Right kidney (tissue), 1 donor: ENCODE measurements at regions not wholly inside any gene's neighbourhood (a gene's known extent, or its start where the extent isn't known, plus 50 kb on each side); places are given as distances from the start of the nearest gene placed in this dataset.
A peak's percentile ranks its signal among the peaks of the same experiment; 100 is the strongest.

Experiments
- DNase-seq: peaks from one replicate; pipeline ENCODE4 v3.0.0-alpha.2; 2016

DNA sequence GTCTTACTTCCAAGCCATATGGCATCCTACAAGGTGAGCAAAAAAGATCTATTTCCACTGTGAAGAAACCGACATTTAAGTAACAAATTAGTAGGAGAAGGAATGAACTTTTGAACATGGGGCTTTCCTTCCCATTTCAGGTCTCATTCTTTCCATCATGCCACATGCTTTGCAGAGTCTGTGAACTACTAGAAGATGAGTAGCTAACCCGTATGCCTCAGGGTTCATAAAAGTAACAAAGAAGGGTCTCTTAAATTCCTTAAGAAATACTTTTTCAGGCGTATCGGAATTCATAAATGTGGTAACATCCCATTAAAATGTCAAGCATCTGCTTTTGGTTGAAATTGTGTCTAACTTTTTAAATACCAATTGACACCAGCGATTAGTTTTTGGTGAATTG lies 81.3 kb upstream of the TNS3 start:
- no peak for DNase-seq

- peak; percentile 37 for DNase-seq
Observed at GRCh38 chr7:47661051-47661714, 79.3 kb upstream of the TNS3 start.

GRCh38 chr7:47659664-47660462 lies 78.0 kb upstream of the TNS3 start:
- DNase-seq, result no peak

GRCh38 chr7:47658886-47659635 lies 77.2 kb upstream of the TNS3 start:
- DNase-seq, result no peak

DNA sequence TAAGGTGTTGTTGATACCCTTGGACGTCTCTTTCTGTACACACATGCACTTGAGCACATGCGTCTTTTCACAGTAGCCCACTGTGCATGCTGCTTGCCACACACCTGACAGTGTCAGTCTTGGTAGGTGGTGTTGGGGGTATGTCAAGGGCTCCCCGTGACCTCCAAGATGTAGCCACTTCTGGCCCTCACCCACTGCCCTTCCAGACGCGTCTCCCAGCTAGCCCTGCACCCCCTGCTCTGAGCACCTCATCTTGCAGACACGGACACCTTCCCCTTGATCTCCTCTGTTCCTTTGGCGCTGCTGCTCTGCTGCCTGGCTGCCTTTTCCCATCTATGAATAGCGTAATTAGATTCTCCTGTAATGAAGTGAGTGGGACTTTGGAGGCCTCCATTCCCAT lies 75.2 kb upstream of the TNS3 start:
- no peak for DNase-seq

DNA sequence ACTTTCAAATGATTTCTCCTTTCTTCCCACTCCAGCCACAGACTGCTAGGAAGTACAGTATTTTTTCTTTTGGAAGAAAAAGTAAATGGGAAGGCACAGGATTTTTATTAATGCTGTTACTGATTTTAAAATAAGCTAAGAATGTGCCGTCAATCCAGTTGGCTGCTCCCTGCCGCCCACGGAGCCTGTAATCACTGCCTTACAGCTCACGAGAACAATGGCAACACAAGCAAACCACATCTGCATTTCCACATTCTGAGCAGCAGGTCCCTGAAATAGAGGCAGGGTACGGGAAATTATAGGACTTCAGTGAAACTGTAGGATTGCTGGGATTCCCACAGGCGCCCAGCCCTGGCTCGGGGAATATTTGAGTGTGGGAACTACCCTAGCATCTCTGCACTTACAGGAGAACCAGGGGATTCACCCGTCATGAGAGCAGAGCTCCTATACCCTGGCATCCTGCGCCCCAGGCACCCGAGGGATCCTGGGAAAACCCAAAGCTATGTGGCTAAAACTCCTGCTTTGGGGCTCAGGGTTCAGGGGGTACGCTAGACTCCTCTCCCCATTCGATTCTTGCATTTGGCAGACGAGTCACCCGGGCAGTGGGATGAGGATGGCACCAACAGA lies 72.9 kb upstream of the TNS3 start:
- no peak for DNase-seq

GRCh38 chr7:47653550-47654411 lies 71.9 kb upstream of the TNS3 start:
- no peak for DNase-seq

- DNase-seq, result no peak
Observed at GRCh38 chr7:47652591-47652990, 70.7 kb upstream of the TNS3 start.

GRCh38 chr7:47651355-47652317 lies 69.7 kb upstream of the TNS3 start:
- no peak for DNase-seq

- no peak for DNase-seq
Observed at GRCh38 chr7:47649919-47650318, 68.0 kb upstream of the TNS3 start.

DNA sequence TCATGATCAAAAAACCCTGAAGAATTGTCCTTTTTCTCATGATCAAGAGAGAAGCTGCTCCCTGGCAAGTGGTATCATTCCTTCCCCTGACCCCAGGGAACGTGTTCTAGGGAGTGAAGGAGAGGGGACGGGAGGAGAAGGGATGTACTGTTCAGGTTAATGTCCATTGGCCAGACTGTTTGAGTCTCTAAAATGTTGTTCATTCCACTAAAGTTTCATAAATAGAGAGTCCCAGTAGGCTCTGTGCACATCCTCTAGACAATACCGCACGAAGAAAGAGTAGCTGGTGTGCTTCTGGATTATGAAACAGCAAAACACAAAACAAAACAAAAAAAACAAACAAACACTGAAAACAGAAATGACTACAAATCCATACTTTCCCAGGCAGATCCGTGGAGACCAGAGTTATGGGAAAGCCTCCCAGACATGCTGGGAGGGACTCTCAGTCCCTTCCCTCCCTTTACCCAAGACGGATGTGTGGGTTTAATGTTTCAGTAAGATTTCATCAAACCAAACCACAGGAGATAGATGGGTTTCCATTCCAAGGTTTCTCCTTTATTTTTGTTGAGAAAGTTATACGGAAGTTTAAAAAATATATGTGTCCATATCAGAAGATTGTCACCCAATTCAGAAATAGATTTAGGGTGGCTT lies 66.5 kb upstream of the TNS3 start:
- DNase-seq, result no peak

DNA sequence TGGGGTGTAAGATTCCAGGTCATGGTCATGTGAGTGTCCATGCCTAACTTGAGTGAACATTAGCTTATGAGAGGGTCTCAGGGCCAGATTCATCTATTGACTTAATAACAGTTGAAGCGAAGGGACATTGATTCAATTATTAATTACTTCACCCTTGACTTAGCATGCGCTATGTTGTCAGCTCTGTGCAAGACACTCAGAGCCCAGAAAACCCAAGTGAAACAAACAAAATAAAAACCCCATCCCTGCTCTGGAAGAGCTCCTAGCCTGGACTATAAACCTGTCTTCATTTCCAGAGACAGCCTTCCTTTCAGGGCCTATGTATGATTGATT lies 66.0 kb upstream of the TNS3 start:
- DNase-seq, result no peak

DNA sequence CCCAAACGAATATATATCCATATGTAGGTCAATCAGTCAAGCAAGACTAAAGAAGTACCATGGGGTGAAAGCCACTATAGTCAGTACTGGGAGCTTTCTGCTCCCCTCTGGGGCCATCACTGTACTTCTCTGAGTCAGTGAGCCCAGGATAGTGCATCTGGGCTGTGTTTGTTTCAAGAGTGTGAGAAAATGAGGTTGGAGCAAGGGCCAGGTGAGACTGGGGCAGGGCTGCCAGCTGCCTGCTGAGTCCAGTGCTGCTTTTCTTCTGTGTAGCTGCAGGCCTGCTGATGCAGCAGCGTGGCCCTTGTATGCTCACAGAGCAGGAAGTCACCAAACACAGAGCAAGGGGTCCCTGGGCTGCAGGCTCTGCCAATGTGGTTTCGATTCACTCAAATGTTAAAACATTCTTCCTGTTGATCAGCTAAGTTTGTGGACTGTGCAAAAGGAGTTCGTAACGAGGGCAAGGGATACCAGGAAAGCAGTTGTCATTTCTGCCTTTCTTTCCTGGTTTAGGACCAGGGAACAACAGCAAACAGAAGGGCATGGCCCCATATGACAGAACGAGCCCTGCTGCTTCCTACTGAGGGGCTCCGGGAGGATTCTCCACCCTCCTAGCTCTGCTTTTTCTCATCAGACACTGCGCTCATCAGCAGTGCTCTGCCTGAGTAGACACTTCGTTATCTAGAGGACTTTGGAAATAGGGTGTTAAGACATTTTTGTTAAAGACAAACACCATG lies 65.4 kb upstream of the TNS3 start:
- no peak for DNase-seq

GRCh38 chr7:47643716-47644400 lies 61.9 kb upstream of the TNS3 start:
- no peak for DNase-seq

GRCh38 chr7:47640265-47640664 lies 58.4 kb upstream of the TNS3 start:
- peak; percentile 48 for DNase-seq

DNA sequence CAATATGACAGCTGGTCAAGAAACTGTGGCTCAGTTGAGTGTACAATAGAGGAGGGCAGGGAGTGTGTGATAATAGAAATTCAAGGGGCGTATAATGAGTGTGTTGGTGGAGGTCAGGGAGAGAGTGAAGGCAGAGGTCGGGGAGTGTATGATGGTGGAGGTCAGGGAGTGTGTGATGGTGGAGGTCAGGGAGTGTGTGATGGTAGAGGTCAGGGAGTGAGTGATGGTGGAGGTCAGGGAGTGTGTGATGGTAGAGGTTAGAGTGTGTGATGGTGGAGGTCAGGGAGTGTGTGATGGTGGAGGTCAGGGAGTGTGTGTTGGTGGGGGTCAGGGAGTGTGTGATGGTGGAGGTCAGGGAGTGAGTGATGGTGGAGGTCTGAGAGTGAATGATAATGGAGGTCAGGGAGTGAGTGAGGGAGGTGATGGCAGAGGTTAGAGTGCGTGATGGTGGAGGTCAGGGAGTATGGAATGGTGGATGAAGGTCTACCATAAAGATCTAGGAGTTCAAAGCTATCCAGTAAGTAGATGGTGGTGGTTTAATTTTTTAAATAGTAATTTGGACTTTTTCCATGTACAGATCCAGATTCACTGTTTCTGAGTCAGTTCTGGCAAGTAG lies 57.7 kb upstream of the TNS3 start:
- DNase-seq, result no peak

DNA sequence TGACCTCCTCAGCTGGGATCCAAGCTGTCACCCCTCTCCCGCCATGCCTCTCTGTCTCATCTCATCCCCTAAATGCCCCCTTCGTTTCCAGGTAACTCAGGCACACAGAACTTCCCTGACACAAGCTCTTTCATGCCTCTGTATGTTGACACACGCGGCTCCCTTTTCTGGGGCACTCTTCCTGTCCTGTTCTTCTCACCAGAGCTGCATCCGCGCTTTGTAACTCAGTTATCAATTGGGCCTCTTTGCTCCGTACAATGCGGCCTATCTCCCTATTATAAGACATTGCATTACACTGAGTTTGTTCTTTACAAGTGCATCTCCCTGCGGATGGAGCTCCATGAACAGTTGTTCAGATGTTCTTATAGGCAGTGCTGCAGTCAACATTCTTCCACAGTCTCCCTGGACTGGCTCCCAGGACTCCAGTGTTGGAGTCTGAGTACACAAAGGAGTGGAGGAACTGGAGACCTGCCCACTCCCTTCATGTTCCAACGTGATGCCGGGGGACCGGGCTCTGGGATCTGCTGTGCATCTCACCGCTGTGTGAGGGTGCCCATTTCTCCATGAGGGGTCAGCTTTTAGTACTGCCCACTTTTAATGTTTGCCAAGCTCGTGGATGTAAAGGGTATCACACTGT lies 56.9 kb upstream of the TNS3 start:
- no peak for DNase-seq
